Endothelial cell of umbilical vein (primary cell): ENCODE measurements at regions not wholly inside any gene's neighbourhood (a gene's known extent, or its start where the extent isn't known, plus 50 kb on each side); places are given as distances from the start of the nearest gene placed in this dataset.

Experiments used
- BruUV-seq: library from RNA; stranded (reverse); fragments of 400-500 nt; replicated peaks from 2 replicates; lab custom pipeline; 2021; lab: Mats Ljungman, UMichigan
- CTCF ChIA-PET: fragments of 300-600, 350-600 bp; sonication (Branson Sonifier 250); formaldehyde crosslinking; loops from one replicate; lab custom pipeline; 2021; ENCODE audit warnings: antibody characterized with exemption, inconsistent platforms; lab: Charles Lee
- POLR2A ChIA-PET: fragments of 300-600, 350-600 bp; sonication (Branson Sonifier 250); formaldehyde crosslinking; loops from one replicate; lab custom pipeline; 2021; ENCODE audit warnings: antibody characterized with exemption, inconsistent platforms; lab: Charles Lee
- DNase-seq: peaks from one replicate; pipeline ENCODE4 v3.0.0-alpha.2; 2011; ENCODE audit warnings: low read depth, low spot score
- FAIRE-seq: peaks from 2 replicates; lab custom pipeline; 2011; peaks lifted over from hg19 to GRCh38; lab: Jason Lieb, UNC
- H2AFZ ChIP-seq: 2 replicates; pipeline ENCODE4 v1.6.0; 2012; ENCODE audit warnings: low read depth, low read length, control low read depth, inconsistent platforms
- H3K27ac ChIP-seq: 2 replicates; pipeline ENCODE4 v1.5.1; 2011; ENCODE audit warnings: low read depth, mild to moderate bottlenecking, control low read depth, low read length, moderate library complexity; ENCODE audit not compliant: insufficient read depth
- H3K27me3 ChIP-seq, 2 experiments: 2 replicates each; pipeline versions ENCODE4 v1.6.0 to v1.6.1; 2011; ENCODE audit warnings: low read length in 2 of 2, mixed read lengths in 1 of 2; ENCODE audit not compliant: control insufficient read depth in 2 of 2, insufficient read depth in 2 of 2
- H3K36me3 ChIP-seq, 2 experiments: 2 replicates in 1 of 2; 3 replicates in 1 of 2; pipeline ENCODE4 v1.5.1; 2011; ENCODE audit warnings: low read length in 2 of 2, mild to moderate bottlenecking in 1 of 2, moderate library complexity in 1 of 2; ENCODE audit not compliant: control insufficient read depth in 2 of 2, insufficient read depth in 2 of 2; ENCODE audit errors: extremely low read depth in 1 of 2
- H3K4me1 ChIP-seq: 3 replicates; pipeline ENCODE4 v1.5.1; 2011; ENCODE audit warnings: mild to moderate bottlenecking, low read length; ENCODE audit not compliant: control insufficient read depth, insufficient read depth; ENCODE audit errors: extremely low read depth
- H3K4me2 ChIP-seq: 2 replicates; pipeline ENCODE4 v1.6.1; 2011; ENCODE audit warnings: low read length, control low read depth, mixed read lengths; ENCODE audit not compliant: insufficient read depth
- H3K4me3 ChIP-seq, 3 experiments: fragments of 200-600 bp in 1 of 3; sonication (generic), shearing (Covaris generic) in 1 of 3; replicated peaks in 1 of 3; 2 replicates each; pipeline ENCODE4 v1.5.1; 2011 to 2016; ENCODE audit warnings: control low read depth in 3 of 3, low read length in 3 of 3, mild to moderate bottlenecking in 2 of 3, inconsistent platforms in 1 of 3, low read depth in 1 of 3, moderate library complexity in 1 of 3; ENCODE audit not compliant: insufficient read depth in 1 of 3
- H3K79me2 ChIP-seq: 2 replicates; pipeline ENCODE4 v1.6.0; 2012; ENCODE audit warnings: low read length, inconsistent platforms; ENCODE audit not compliant: control insufficient read depth, insufficient read depth
- H3K9ac ChIP-seq: replicated peaks from 2 replicates; pipeline ENCODE3; 2011; ENCODE audit warnings: low read length, control low read depth; ENCODE audit not compliant: insufficient read depth; ENCODE audit errors: extremely low read depth
- H3K9me1 ChIP-seq: replicated peaks from 3 replicates; pipeline ENCODE4 v1.6.0; 2011; ENCODE audit warnings: mild to moderate bottlenecking, low read length; ENCODE audit not compliant: control insufficient read depth, insufficient read depth; ENCODE audit errors: extremely low read depth
- H3K9me3 ChIP-seq: replicated peaks from 2 replicates; pipeline ENCODE4 v1.5.1; 2012; ENCODE audit warnings: low read length, inconsistent platforms; ENCODE audit not compliant: control insufficient read depth, insufficient read depth
- H4K20me1 ChIP-seq: replicated peaks from 2 replicates; pipeline ENCODE3; 2011; ENCODE audit warnings: mild to moderate bottlenecking, low read length; ENCODE audit not compliant: control insufficient read depth, insufficient read depth; ENCODE audit errors: extremely low read depth
- EZH2 ChIP-seq: IDR thresholded peaks from 2 replicates; pipeline ENCODE4 v1.6.1; 2012; ENCODE audit warnings: borderline replicate concordance, low read depth, mild to moderate bottlenecking, moderate library complexity, low read length, inconsistent platforms; ENCODE audit not compliant: severe bottlenecking
- FOS ChIP-seq: IDR thresholded peaks from 2 replicates; pipeline ENCODE4 v1.6.1; 2011; ENCODE audit warnings: mild to moderate bottlenecking, low read length, moderate library complexity, borderline replicate concordance; ENCODE audit not compliant: insufficient read depth
- GATA2 ChIP-seq: IDR thresholded peaks from 2 replicates; pipeline ENCODE4 v1.7.0; 2011; ENCODE audit warnings: low read depth, mild to moderate bottlenecking, moderate library complexity, mixed read lengths, low read length; ENCODE audit not compliant: insufficient read length, insufficient read depth
- JUN ChIP-seq: IDR thresholded peaks from 2 replicates; pipeline ENCODE4 v1.6.1; 2011; ENCODE audit warnings: borderline replicate concordance, low read depth; ENCODE audit not compliant: insufficient read length, insufficient read depth
- MYC ChIP-seq: IDR thresholded peaks from one replicate; pipeline ENCODE4 v1.6.1; 2011; ENCODE audit warnings: mild to moderate bottlenecking, low read depth, low read length
- POLR2A ChIP-seq: IDR thresholded peaks from 2 replicates; pipeline ENCODE4 v1.6.1; 2012; ENCODE audit warnings: low read depth, mild to moderate bottlenecking, control low read depth, low read length
- POLR2AphosphoS5 ChIP-seq: IDR thresholded peaks from 2 replicates; pipeline ENCODE4 v1.6.1; 2012; ENCODE audit warnings: low read depth, mild to moderate bottlenecking, control low read depth, low read length, moderate library complexity; ENCODE audit not compliant: insufficient read depth
- dilution Hi-C: fragments of 300-500 bp; cut with MboI; formaldehyde crosslinking; loops from one replicate; pipeline ENCODE4 v1.15.0; 2019; ENCODE audit warnings: low sequenced_read_pairs; ENCODE audit not compliant: extremely low pct_ligation_motif_present
- intact Hi-C: fragments of 100-400 bp; cut with micrococcal nuclease; formaldehyde crosslinking; loops from one replicate; pipeline ENCODE4 v1.10.0; 2022
- TF ChIP-seq, protein P1 (sequence below): IDR thresholded peaks from 2 replicates; pipeline ENCODE4 v1.6.1; 2011; ENCODE audit not compliant: insufficient read depth, insufficient read length
- TF ChIP-seq, protein P2 (sequence below), 2 donors: IDR thresholded peaks; 1 replicate in 1 of 2; 2 replicates in 1 of 2; pipeline ENCODE4 v1.5.1; 2011; ENCODE audit warnings: low read length in 2 of 2, mild to moderate bottlenecking in 2 of 2, moderate library complexity in 2 of 2, control low read depth in 1 of 2, inconsistent platforms in 1 of 2, low read depth in 1 of 2; ENCODE audit not compliant: insufficient read depth in 1 of 2; ENCODE audit errors: extremely low read depth in 1 of 2

DNA sequence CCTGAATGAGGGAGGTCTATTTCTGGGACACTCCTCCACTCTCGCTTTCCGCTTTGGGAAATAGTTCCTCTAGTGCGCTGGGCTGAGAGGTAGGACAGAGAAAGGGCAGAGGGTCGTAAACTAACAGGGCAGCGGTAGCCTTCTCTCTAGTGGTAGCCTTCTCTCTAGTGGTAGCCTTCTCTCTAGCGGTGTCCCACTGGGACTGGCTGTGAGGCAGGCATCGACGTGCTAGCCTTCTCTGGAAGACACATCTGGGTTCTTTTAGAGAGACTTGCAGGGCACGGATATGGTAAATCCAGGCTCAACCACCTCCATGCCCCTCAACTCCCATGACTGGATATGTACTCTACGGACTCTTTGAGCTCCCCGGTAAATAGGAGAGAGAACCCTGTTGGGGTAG is 74.7 kb upstream of the SLC22A16 start:
- peaks cover 64 to 66% of the 10 kb centered on the region in 2 experiments for H3K27me3 ChIP-seq
- ChIA-PET POLR2A (no interaction called here), CTCF (interaction anchor here (0.9 kb wide), 1 partner anchor 23 kb away, joined by 3 read pairs; no protein-coding TSS in a partner anchor)
- H3K9ac ChIP-seq, result no peak overlapping the region
- no peaks in the 10 kb centered on the region for H3K9me3 ChIP-seq
- H4K20me1 ChIP-seq, result no peaks in the 10 kb centered on the region
- FAIRE-seq (no peak), DNase-seq (no peak)
- dilution Hi-C loops (no loop called here), intact Hi-C loops (no loop called here)
- H3K36me3 ChIP-seq, result no peaks in the 10 kb centered on the region
- H2AFZ ChIP-seq, result no peak overlapping the region
- no peak overlapping the region for H3K27ac ChIP-seq
- no peak overlapping the region for H3K4me2 ChIP-seq
- no TSS peak for BruUV-seq
- H3K4me3 ChIP-seq, result no peak overlapping the region
- no peaks in the 10 kb centered on the region for H3K79me2 ChIP-seq
- TF ChIP-seq MYC, result no peak
- TF ChIP-seq JUN, result no peak
- no peak for TF ChIP-seq GATA2
- TF ChIP-seq POLR2A, result no peak
- TF ChIP-seq, protein P1, sequence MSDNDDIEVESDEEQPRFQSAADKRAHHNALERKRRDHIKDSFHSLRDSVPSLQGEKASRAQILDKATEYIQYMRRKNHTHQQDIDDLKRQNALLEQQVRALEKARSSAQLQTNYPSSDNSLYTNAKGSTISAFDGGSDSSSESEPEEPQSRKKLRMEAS, result no peak
- no peak for TF ChIP-seq POLR2AphosphoS5
- no peak for TF ChIP-seq FOS
- TF ChIP-seq, protein P2, sequence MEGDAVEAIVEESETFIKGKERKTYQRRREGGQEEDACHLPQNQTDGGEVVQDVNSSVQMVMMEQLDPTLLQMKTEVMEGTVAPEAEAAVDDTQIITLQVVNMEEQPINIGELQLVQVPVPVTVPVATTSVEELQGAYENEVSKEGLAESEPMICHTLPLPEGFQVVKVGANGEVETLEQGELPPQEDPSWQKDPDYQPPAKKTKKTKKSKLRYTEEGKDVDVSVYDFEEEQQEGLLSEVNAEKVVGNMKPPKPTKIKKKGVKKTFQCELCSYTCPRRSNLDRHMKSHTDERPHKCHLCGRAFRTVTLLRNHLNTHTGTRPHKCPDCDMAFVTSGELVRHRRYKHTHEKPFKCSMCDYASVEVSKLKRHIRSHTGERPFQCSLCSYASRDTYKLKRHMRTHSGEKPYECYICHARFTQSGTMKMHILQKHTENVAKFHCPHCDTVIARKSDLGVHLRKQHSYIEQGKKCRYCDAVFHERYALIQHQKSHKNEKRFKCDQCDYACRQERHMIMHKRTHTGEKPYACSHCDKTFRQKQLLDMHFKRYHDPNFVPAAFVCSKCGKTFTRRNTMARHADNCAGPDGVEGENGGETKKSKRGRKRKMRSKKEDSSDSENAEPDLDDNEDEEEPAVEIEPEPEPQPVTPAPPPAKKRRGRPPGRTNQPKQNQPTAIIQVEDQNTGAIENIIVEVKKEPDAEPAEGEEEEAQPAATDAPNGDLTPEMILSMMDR (IDR thresholded peaks at IDR 0.05; ENCODE audit: extremely low read depth in 1 of 2, insufficient read depth in 1 of 2, low read depth in 1 of 2, low read length in 2 of 2), result no peak
- TF ChIP-seq EZH2, result no peak
- no peaks in the 10 kb centered on the region for H3K4me1 ChIP-seq
- H3K9me1 ChIP-seq, result no peaks in the 10 kb centered on the region
